Renal cortex interstitium (tissue), 11 donors: ENCODE measurements at regions not wholly inside any gene's neighbourhood (a gene's known extent, or its start where the extent isn't known, plus 50 kb on each side); places are given as distances from the start of the nearest gene placed in this dataset.

Experiments
- DNase-seq, 11 donors: peaks; one replicate each; pipeline ENCODE4 v3.0.0-alpha.2; 2013; ENCODE audit warnings: low read depth in 9 of 11, low spot score in 4 of 11; ENCODE audit errors: extremely low read depth in 1 of 11

- peak in 4 of 11 donors; percentile 1 to 7 (median 3) for DNase-seq
These were observed 120.9 kb downstream of the SAMMSON start for GRCh38 chr3:70120357-70120966.

GRCh38 chr3:70127192-70127591 lies 127.7 kb downstream of the SAMMSON start:
- DNase-seq, result no peak

DNA sequence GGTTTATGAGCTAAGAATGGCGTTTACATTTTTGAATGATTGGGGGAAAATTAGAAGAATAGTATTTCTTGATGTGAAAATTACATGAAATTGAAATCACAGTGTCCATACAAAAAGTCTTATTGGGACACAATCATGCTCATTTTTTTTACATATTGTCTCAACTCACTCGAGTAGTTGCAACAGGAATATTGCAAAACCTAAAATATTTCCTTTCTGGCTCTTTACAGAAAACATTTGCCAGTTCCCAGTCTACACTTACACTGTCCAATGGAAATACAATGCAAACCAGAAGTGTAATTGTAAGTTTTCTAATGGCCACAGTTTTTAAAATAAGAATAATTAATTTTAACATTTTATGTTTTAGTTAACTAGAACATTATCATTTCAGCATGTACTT lies 137.8 kb downstream of the SAMMSON start:
- DNase-seq, result no peak

DNA sequence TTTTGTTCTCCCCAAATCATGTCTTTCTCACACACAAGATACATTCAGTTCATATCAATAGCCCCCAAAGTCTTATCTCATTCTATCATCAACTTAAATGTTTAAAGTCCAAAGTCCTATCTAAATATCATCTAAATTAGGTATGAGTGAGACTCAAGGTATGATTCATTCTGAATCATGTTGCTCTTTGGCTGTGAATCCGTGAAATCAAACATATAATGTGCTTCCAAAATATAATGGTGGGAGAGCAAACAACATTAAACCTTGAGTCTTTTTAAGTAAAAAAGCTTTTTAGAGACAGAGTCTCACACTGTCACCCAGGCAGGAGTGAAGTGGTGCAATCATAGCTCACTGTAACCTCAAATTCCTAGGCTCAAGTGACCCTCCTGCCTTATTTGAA lies 139.1 kb downstream of the SAMMSON start:
- DNase-seq, result no peak
